Mammary epithelial cell (primary cell): ENCODE measurements at regions not wholly inside any gene's neighbourhood (a gene's known extent, or its start where the extent isn't known, plus 50 kb on each side); places are given as distances from the start of the nearest gene placed in this dataset.

Experiments used
- EZH2 ChIP-seq: IDR thresholded peaks from 2 replicates; pipeline ENCODE4 v1.6.1; 2012; ENCODE audit warnings: low read length, inconsistent platforms, borderline replicate concordance
- TF ChIP-seq, protein P1 (sequence below), 2 donors: IDR thresholded peaks in 1 of 2; conservative IDR thresholded peaks in 1 of 2; 2 replicates each; pipeline ENCODE4 v1.5.1; 2011 to 2012; ENCODE audit warnings: inconsistent platforms in 2 of 2, low read length in 2 of 2, mild to moderate bottlenecking in 2 of 2, control low read depth in 1 of 2, low read depth in 1 of 2; ENCODE audit not compliant: insufficient read depth in 1 of 2; ENCODE audit errors: extremely low read depth in 1 of 2

DNA sequence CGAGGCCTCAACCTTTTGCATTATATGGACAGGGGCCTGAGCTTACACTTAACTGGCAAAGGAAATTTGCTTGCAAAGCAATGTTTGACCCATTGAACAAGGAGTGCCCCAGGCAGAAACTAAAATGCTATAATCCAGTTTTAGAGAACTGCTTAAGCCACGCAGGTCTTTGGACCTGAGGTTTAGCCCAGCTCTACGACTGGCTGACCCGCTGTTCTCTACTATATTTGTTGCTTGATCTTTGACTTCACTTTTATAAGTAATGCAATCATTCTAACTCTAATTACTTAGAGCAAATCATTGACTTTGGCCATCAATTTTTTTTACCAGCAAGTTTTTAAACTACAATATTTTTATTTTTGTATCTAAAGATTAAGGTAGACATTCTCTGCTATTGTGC, 268.8 kb downstream of the MREG start:
- TF ChIP-seq EZH2 = no peak
- TF ChIP-seq, protein P1, sequence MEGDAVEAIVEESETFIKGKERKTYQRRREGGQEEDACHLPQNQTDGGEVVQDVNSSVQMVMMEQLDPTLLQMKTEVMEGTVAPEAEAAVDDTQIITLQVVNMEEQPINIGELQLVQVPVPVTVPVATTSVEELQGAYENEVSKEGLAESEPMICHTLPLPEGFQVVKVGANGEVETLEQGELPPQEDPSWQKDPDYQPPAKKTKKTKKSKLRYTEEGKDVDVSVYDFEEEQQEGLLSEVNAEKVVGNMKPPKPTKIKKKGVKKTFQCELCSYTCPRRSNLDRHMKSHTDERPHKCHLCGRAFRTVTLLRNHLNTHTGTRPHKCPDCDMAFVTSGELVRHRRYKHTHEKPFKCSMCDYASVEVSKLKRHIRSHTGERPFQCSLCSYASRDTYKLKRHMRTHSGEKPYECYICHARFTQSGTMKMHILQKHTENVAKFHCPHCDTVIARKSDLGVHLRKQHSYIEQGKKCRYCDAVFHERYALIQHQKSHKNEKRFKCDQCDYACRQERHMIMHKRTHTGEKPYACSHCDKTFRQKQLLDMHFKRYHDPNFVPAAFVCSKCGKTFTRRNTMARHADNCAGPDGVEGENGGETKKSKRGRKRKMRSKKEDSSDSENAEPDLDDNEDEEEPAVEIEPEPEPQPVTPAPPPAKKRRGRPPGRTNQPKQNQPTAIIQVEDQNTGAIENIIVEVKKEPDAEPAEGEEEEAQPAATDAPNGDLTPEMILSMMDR (conservative IDR thresholded peaks at IDR 0.05 in 1 of 2, IDR thresholded peaks at IDR 0.05 in 1 of 2; ENCODE audit: extremely low read depth in 1 of 2, insufficient read depth in 1 of 2, low read depth in 1 of 2, low read length in 2 of 2) = no peak
